MM.1S (cell line): ENCODE measurements at regions not wholly inside any gene's neighbourhood (a gene's known extent, or its start where the extent isn't known, plus 50 kb on each side); places are given as distances from the start of the nearest gene placed in this dataset.

Experiments
- EZH2 ChIP-seq: fragments of 300-600 bp; sonication (generic); optimal IDR thresholded peaks from 2 replicates; pipeline ENCODE3; 2017; ENCODE audit warnings: low read depth, mild to moderate bottlenecking, antibody characterized with exemption, low read length, mixed read lengths
- EZH2phosphoT487 ChIP-seq: fragments of 300-600 bp; sonication (generic); IDR thresholded peaks from 2 replicates; pipeline ENCODE4 v1.6.1; 2018; ENCODE audit warnings: antibody characterized with exemption, low read length
- TF ChIP-seq, protein P1 (sequence below): fragments of 300-600 bp; sonication (generic); IDR thresholded peaks from 2 replicates; pipeline ENCODE4 v1.5.1; 2016; ENCODE audit warnings: antibody characterized with exemption, low read length, mixed read lengths

- TF ChIP-seq EZH2 (no peak), EZH2phosphoT487 (no peak)
- TF ChIP-seq, protein P1, sequence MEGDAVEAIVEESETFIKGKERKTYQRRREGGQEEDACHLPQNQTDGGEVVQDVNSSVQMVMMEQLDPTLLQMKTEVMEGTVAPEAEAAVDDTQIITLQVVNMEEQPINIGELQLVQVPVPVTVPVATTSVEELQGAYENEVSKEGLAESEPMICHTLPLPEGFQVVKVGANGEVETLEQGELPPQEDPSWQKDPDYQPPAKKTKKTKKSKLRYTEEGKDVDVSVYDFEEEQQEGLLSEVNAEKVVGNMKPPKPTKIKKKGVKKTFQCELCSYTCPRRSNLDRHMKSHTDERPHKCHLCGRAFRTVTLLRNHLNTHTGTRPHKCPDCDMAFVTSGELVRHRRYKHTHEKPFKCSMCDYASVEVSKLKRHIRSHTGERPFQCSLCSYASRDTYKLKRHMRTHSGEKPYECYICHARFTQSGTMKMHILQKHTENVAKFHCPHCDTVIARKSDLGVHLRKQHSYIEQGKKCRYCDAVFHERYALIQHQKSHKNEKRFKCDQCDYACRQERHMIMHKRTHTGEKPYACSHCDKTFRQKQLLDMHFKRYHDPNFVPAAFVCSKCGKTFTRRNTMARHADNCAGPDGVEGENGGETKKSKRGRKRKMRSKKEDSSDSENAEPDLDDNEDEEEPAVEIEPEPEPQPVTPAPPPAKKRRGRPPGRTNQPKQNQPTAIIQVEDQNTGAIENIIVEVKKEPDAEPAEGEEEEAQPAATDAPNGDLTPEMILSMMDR = no peak
Measured at GRCh38 chr4:122552898-122553297, 68.0 kb downstream of the IL21 start.
